H9 (cell line): ENCODE measurements at regions not wholly inside any gene's neighbourhood (a gene's known extent, or its start where the extent isn't known, plus 50 kb on each side); places are given as distances from the start of the nearest gene placed in this dataset.

Experiments used
- DNase-seq: peaks from one replicate; pipeline ENCODE4 v3.0.0-alpha.2; 2017
- H2AFZ ChIP-seq: one replicate; pipeline ENCODE4 v1.6.1; 2013; ENCODE audit warnings: mild to moderate bottlenecking, low read length, control low read depth, moderate library complexity
- H2AK5ac ChIP-seq: 2 replicates; pipeline ENCODE4 v1.6.1; 2013; ENCODE audit warnings: low read length, control low read depth, mixed read lengths; ENCODE audit not compliant: insufficient read length
- H2BK120ac ChIP-seq: one replicate; pipeline ENCODE4 v1.6.1; 2013; ENCODE audit warnings: low read depth, mild to moderate bottlenecking, low read length, control low read depth, inconsistent platforms; ENCODE audit not compliant: poor library complexity, severe bottlenecking
- H2BK12ac ChIP-seq: 2 replicates; pipeline ENCODE4 v1.6.1; 2013; ENCODE audit warnings: low read length, control low read depth, mixed read lengths, low read depth; ENCODE audit not compliant: insufficient read length
- H2BK15ac ChIP-seq: 2 replicates; pipeline ENCODE4 v1.6.1; 2013; ENCODE audit warnings: low read depth, low read length, control low read depth
- H2BK20ac ChIP-seq: one replicate; pipeline ENCODE4 v1.6.1; 2013; ENCODE audit warnings: low read depth, mild to moderate bottlenecking, low read length, control low read depth, inconsistent platforms; ENCODE audit not compliant: poor library complexity, severe bottlenecking
- H2BK5ac ChIP-seq: 2 replicates; pipeline ENCODE4 v1.6.1; 2013; ENCODE audit warnings: low read length, control low read depth, mixed read lengths; ENCODE audit not compliant: insufficient read length
- H3K14ac ChIP-seq: 2 replicates; pipeline ENCODE4 v1.6.1; 2013; ENCODE audit warnings: low read length, control low read depth; ENCODE audit not compliant: insufficient read depth
- H3K18ac ChIP-seq: 2 replicates; pipeline ENCODE4 v1.6.1; 2013; ENCODE audit warnings: low read depth, mild to moderate bottlenecking, mixed read lengths, low read length, control low read depth; ENCODE audit not compliant: insufficient read length
- H3K23ac ChIP-seq: 2 replicates; pipeline ENCODE4 v1.6.1; 2013; ENCODE audit warnings: low read length, control low read depth, mixed read lengths, low read depth; ENCODE audit not compliant: insufficient read length
- H3K23me2 ChIP-seq: 2 replicates; pipeline ENCODE4 v1.6.1; 2013; ENCODE audit warnings: low read depth, mild to moderate bottlenecking, mixed read lengths, low read length, control low read depth; ENCODE audit not compliant: insufficient read length, poor library complexity, severe bottlenecking
- H3K27ac ChIP-seq: 2 replicates; pipeline ENCODE4 v1.5.1; 2013; ENCODE audit warnings: low read length, control low read depth, mixed read lengths, low read depth; ENCODE audit not compliant: insufficient read length
- H3K27me3 ChIP-seq: 2 replicates; pipeline ENCODE4 v1.6.1; 2013; ENCODE audit warnings: low read length, control low read depth, inconsistent platforms; ENCODE audit not compliant: insufficient read depth
- H3K4ac ChIP-seq: 2 replicates; pipeline ENCODE4 v1.6.1; 2013; ENCODE audit warnings: low read depth, mild to moderate bottlenecking, control low read depth, inconsistent platforms, low read length, moderate library complexity
- H3K4me1 ChIP-seq: 2 replicates; pipeline ENCODE4 v1.6.1; 2013; ENCODE audit warnings: low read length, control low read depth, inconsistent platforms; ENCODE audit not compliant: insufficient read depth
- H3K4me2 ChIP-seq: 2 replicates; pipeline ENCODE4 v1.6.1; 2013; ENCODE audit warnings: low read length, control low read depth, mixed read lengths; ENCODE audit not compliant: insufficient read length, insufficient read depth
- H3K56ac ChIP-seq: 2 replicates; pipeline ENCODE4 v1.6.1; 2013; ENCODE audit warnings: low read depth, mild to moderate bottlenecking, mixed read lengths, low read length, control low read depth; ENCODE audit not compliant: insufficient read length
- H3K79me1 ChIP-seq: 2 replicates; pipeline ENCODE4 v1.6.1; 2013; ENCODE audit warnings: low read depth, mild to moderate bottlenecking, moderate library complexity, low read length, control low read depth, inconsistent platforms; ENCODE audit not compliant: insufficient read depth, poor library complexity, severe bottlenecking
- H3K79me2 ChIP-seq: 2 replicates; pipeline ENCODE4 v1.6.1; 2013; ENCODE audit warnings: low read length, control low read depth, inconsistent platforms; ENCODE audit not compliant: insufficient read depth
- H3K9ac ChIP-seq: 2 replicates; pipeline ENCODE4 v1.6.1; 2013; ENCODE audit warnings: low read length, control low read depth, mixed read lengths; ENCODE audit not compliant: insufficient read length; ENCODE audit errors: extremely low read depth
- H3K9me3 ChIP-seq: one replicate; pipeline ENCODE4 v1.6.1; 2013; ENCODE audit warnings: low read depth, low read length, inconsistent platforms; ENCODE audit not compliant: control insufficient read depth
- H3T11ph ChIP-seq: one replicate; pipeline ENCODE4 v1.6.1; 2013; ENCODE audit warnings: mild to moderate bottlenecking, low read length, control low read depth, inconsistent platforms
- H4K20me1 ChIP-seq: one replicate; pipeline ENCODE4 v1.6.1; 2013; ENCODE audit not compliant: control insufficient read depth, insufficient read length, insufficient read depth
- H4K5ac ChIP-seq: 2 replicates; pipeline ENCODE4 v1.6.1; 2013; ENCODE audit warnings: low read depth, mild to moderate bottlenecking, mixed read lengths, low read length, control low read depth; ENCODE audit not compliant: insufficient read length
- H4K8ac ChIP-seq: replicated peaks from 2 replicates; pipeline ENCODE4 v1.6.1; 2013; ENCODE audit warnings: low read length, control low read depth, mixed read lengths, low read depth; ENCODE audit not compliant: insufficient read length
- H4K91ac ChIP-seq: 2 replicates; pipeline ENCODE4 v1.6.1; 2013; ENCODE audit warnings: low read depth, mild to moderate bottlenecking, moderate library complexity, mixed read lengths, low read length, control low read depth; ENCODE audit not compliant: insufficient read length
- H3K27ac Mint-ChIP-seq, 3 experiments: 2 replicates in 2 of 3; 3 replicates in 1 of 3; pipeline ENCODE4 v1.8.0; 2020 to 2021; ENCODE audit warnings: mixed read lengths in 3 of 3, mild to moderate bottlenecking in 1 of 3, moderate library complexity in 1 of 3
- H3K27me3 Mint-ChIP-seq: 2 replicates; pipeline ENCODE4 v1.8.0; 2021; ENCODE audit warnings: low read depth, mild to moderate bottlenecking, moderate library complexity, mixed read lengths
- H3K36me3 Mint-ChIP-seq, 3 experiments: 2 replicates in 2 of 3; 3 replicates in 1 of 3; pipeline ENCODE4 v1.8.0; 2020 to 2021; ENCODE audit warnings: low read depth in 3 of 3, mixed read lengths in 3 of 3; ENCODE audit not compliant: insufficient read depth in 1 of 3
- H3K4me1 Mint-ChIP-seq, 2 experiments: 2 replicates each; pipeline ENCODE4 v1.8.0; 2020; ENCODE audit warnings: mixed read lengths in 2 of 2
- H3K4me3 Mint-ChIP-seq, 2 experiments: 2 replicates in 1 of 2; 3 replicates in 1 of 2; pipeline ENCODE4 v1.8.0; 2020 to 2021; ENCODE audit warnings: mild to moderate bottlenecking in 2 of 2, mixed read lengths in 2 of 2, moderate library complexity in 1 of 2
- H3K9me3 Mint-ChIP-seq, 2 experiments: 2 replicates in 1 of 2; 3 replicates in 1 of 2; pipeline ENCODE4 v1.8.0; 2020; ENCODE audit warnings: mild to moderate bottlenecking in 2 of 2, mixed read lengths in 2 of 2, moderate library complexity in 1 of 2
- CTCF ChIP-seq: fragments of 200-600 bp; sonication (generic); conservative IDR thresholded peaks from 3 replicates; pipeline ENCODE4 v1.8.0; 2021; ENCODE audit warnings: antibody characterized with exemption, mild to moderate bottlenecking
- WGBS: extraction: QIAGEN DNeasy Blood & Tissue Kit; methylation state at CpG from one replicate; pipeline ENCODE4 v1.1.7; 2013; ENCODE audit warnings: missing lambda C conversion rate, low lambda C conversion rate, mixed read lengths; ENCODE audit not compliant: insufficient read length; ENCODE audit errors: extremely low coverage; 5-methylcytosine and 5-hydroxymethylcytosine counted together

- Histone ChIP-seq H2AK5ac (no peak overlapping the region), H3K9ac (no peak overlapping the region), H4K8ac (no peak overlapping the region), H2BK120ac (no peak overlapping the region), H2BK5ac (no peak overlapping the region), H3K79me2 (no peaks in the 10 kb centered on the region), H3T11ph (no peak overlapping the region), H3K27ac (no peak overlapping the region), H4K5ac (no peak overlapping the region), H3K18ac (no peak overlapping the region), H3K56ac (no peak overlapping the region), H2BK12ac (no peak overlapping the region), H3K27me3 (no peaks in the 10 kb centered on the region; the same call in 1 of the 2 replicates), H2BK15ac (no peak overlapping the region), H2BK20ac (no peak overlapping the region), H3K4me1 (no peaks in the 10 kb centered on the region; the same call in 1 of the 2 replicates), H3K4ac (no peak overlapping the region), H3K4me2 (no peak overlapping the region), H3K23me2 (no peaks in the 10 kb centered on the region), H4K91ac (no peak overlapping the region), H3K23ac (no peak overlapping the region), H3K14ac (no peak overlapping the region), H3K9me3 (no peaks in the 10 kb centered on the region), H3K79me1 (no peaks in the 10 kb centered on the region), H2AFZ (no peak overlapping the region), H4K20me1 (no peaks in the 10 kb centered on the region)
- Mint-ChIP-seq H3K36me3 (no peaks in the 10 kb centered on the region), H3K27me3 (no peaks in the 10 kb centered on the region; the same call in 1 of the 2 replicates), H3K4me1 (peaks cover 2 to 7% of the 10 kb centered on the region in 2 experiments; a peak in 2 of 4 replicates), H3K27ac (no peak overlapping the region), H3K4me3 (no peak overlapping the region), H3K9me3 (no peaks in the 10 kb centered on the region)
- no CpG with 5 or more reads among the region's 2 CpGs for WGBS
- DNase-seq, result no peak
- no peak for TF ChIP-seq CTCF
Measured at GRCh38 chr1:57957576-57957975, 533.7 kb upstream of the DAB1 start.
